Neural crest cell (in vitro differentiated cells): ENCODE measurements at regions not wholly inside any gene's neighbourhood (a gene's known extent, or its start where the extent isn't known, plus 50 kb on each side); places are given as distances from the start of the nearest gene placed in this dataset.

Experiments
- DNase-seq: peaks from one replicate; pipeline ENCODE4 v3.0.0; 2021; ENCODE audit warnings: low read depth, mixed read lengths, low spot score
- H3K27ac Mint-ChIP-seq: one replicate; pipeline ENCODE4 v1.8.0; 2021; ENCODE audit warnings: mild to moderate bottlenecking, mixed read lengths; ENCODE audit not compliant: unreplicated experiment
- H3K27me3 Mint-ChIP-seq: 2 replicates; pipeline ENCODE4 v1.8.0; 2021; ENCODE audit warnings: low read depth, mild to moderate bottlenecking, mixed read lengths
- H3K36me3 Mint-ChIP-seq: 2 replicates; pipeline ENCODE4 v1.8.0; 2021; ENCODE audit warnings: low read depth, mild to moderate bottlenecking, mixed read lengths
- H3K4me1 Mint-ChIP-seq: 2 replicates; pipeline ENCODE4 v1.8.0; 2021; ENCODE audit warnings: mixed read lengths
- H3K4me3 Mint-ChIP-seq: one replicate; pipeline ENCODE4 v1.8.0; 2021; ENCODE audit warnings: mild to moderate bottlenecking, mixed read lengths
- H3K9me3 Mint-ChIP-seq: 2 replicates; pipeline ENCODE4 v1.8.0; 2021; ENCODE audit warnings: mixed read lengths
- TF ChIP-seq, protein P1 (sequence below): fragments of 200-600 bp; sonication (generic); conservative IDR thresholded peaks from 2 replicates; pipeline ENCODE4 v1.5.0; 2021; ENCODE audit warnings: antibody characterized with exemption, mild to moderate bottlenecking

- TF ChIP-seq, protein P1, sequence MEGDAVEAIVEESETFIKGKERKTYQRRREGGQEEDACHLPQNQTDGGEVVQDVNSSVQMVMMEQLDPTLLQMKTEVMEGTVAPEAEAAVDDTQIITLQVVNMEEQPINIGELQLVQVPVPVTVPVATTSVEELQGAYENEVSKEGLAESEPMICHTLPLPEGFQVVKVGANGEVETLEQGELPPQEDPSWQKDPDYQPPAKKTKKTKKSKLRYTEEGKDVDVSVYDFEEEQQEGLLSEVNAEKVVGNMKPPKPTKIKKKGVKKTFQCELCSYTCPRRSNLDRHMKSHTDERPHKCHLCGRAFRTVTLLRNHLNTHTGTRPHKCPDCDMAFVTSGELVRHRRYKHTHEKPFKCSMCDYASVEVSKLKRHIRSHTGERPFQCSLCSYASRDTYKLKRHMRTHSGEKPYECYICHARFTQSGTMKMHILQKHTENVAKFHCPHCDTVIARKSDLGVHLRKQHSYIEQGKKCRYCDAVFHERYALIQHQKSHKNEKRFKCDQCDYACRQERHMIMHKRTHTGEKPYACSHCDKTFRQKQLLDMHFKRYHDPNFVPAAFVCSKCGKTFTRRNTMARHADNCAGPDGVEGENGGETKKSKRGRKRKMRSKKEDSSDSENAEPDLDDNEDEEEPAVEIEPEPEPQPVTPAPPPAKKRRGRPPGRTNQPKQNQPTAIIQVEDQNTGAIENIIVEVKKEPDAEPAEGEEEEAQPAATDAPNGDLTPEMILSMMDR, result no peak
- no peak for DNase-seq
- no peak overlapping the region for H3K4me3 Mint-ChIP-seq
- H3K36me3 Mint-ChIP-seq, result no peaks in the 10 kb centered on the region
- H3K27me3 Mint-ChIP-seq, result no peaks in the 10 kb centered on the region
- H3K4me1 Mint-ChIP-seq, result peaks cover 14% of the 10 kb centered on the region
- H3K27ac Mint-ChIP-seq, result no peak overlapping the region
- H3K9me3 Mint-ChIP-seq, result peaks cover 8% of the 10 kb centered on the region
Observed at GRCh38 chr5:91235271-91235694, 147.8 kb downstream of the ARRDC3 start.

DNA sequence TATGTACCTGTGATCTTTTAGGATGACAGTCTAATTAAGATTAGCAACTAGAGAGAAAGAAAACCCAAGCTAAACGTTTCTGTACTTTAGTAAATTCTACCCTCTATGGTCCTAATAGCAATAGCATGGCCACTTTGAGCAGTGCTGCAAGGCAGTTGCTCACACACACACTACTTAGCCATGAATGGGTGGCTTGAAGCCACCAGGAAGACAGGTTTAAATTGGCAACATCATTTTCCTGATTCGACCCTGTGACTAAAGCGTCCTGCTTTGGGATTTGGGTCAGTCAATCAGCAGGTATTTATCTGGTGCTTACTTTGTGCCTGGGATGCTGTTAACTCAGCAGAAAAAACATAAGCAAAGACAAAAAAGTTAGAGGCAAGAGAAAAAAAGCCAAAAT, 150.6 kb downstream of the ARRDC3 start:
- DNase-seq, result no peak
- peaks cover 3% of the 10 kb centered on the region for H3K36me3 Mint-ChIP-seq
- H3K4me1 Mint-ChIP-seq, result peaks cover 14% of the 10 kb centered on the region
- H3K27me3 Mint-ChIP-seq, result no peaks in the 10 kb centered on the region
- TF ChIP-seq, protein P1, result no peak
- no peak overlapping the region for H3K4me3 Mint-ChIP-seq
- no peak overlapping the region for H3K27ac Mint-ChIP-seq
- peaks cover 15% of the 10 kb centered on the region for H3K9me3 Mint-ChIP-seq

DNA sequence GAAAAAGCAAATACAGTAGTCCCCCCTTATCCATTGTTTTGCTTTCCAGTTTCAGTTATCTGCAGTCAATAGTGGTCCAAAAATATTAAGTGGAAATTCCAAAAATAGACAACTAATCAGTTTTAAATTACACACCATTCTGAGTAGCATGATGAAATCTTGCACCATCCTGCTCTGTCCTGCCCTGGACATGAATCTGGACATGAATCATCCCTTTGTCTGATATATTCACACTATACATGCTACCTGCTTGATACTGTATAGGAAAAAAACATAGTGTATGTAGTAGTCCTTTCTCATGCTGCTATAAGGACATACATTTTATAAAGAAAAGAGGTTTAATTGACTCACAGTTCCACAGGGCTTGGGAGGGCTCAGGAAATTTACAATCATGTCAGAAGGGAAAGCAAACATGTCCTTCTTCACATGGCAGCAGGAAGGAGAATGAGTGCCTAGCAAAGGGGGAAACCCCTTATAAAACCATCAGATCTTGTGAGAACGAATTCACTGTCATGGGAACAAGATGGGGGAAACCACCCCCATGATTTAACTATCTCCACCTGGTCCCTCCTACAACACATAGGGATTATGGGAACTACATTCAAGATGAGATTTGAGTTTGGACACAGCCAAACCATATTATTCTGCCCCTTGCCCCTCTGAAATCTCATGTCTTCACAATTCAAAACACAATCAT, 153.9 kb downstream of the ARRDC3 start:
- Mint-ChIP-seq H3K4me1 (no peaks in the 10 kb centered on the region), H3K36me3 (peaks cover 3% of the 10 kb centered on the region), H3K9me3 (peaks cover 12% of the 10 kb centered on the region), H3K4me3 (no peak overlapping the region), H3K27ac (no peak overlapping the region), H3K27me3 (no peaks in the 10 kb centered on the region)
- DNase-seq, result no peak
- TF ChIP-seq, protein P1, result no peak

GRCh38 chr5:91228188-91228587, 154.9 kb downstream of the ARRDC3 start:
- Mint-ChIP-seq H3K27me3 (no peaks in the 10 kb centered on the region), H3K27ac (no peak overlapping the region)
- TF ChIP-seq, protein P1, result no peak

GRCh38 chr5:91225848-91226686, 157.1 kb downstream of the ARRDC3 start:
- no peak for DNase-seq
- Mint-ChIP-seq H3K4me1 (no peaks in the 10 kb centered on the region), H3K36me3 (peaks cover 3% of the 10 kb centered on the region), H3K27me3 (no peaks in the 10 kb centered on the region), H3K27ac (no peak overlapping the region), H3K4me3 (no peak overlapping the region), H3K9me3 (peaks cover 12% of the 10 kb centered on the region)
- TF ChIP-seq, protein P1, result peak; percentile 54

More at GRCh38 chr5:91228188-91228587, 154.9 kb downstream of the ARRDC3 start:
- Mint-ChIP-seq H3K9me3 (peaks cover 12% of the 10 kb centered on the region), H3K4me3 (no peak overlapping the region), H3K36me3 (peaks cover 3% of the 10 kb centered on the region), H3K4me1 (no peaks in the 10 kb centered on the region)
- no peak for DNase-seq
